Vagina (tissue), 2 donors: ENCODE measurements at regions not wholly inside any gene's neighbourhood (a gene's known extent, or its start where the extent isn't known, plus 50 kb on each side); places are given as distances from the start of the nearest gene placed in this dataset.

ENCODE experiments used
- DNase-seq, 2 donors: peaks; one replicate each; pipeline ENCODE4 v3.0.0-alpha.2; 2017; ENCODE audit errors: extremely low spot score in 2 of 2
- H3K27ac ChIP-seq: fragments of 200-600 bp; sonication (generic); one replicate; pipeline ENCODE4 v1.5.1; 2019
- H3K27me3 ChIP-seq: fragments of 200-600 bp; sonication (generic); one replicate; pipeline ENCODE4 v1.5.1; 2019
- H3K36me3 ChIP-seq, 2 donors: fragments of 200-600 bp; sonication (generic); one replicate each; pipeline ENCODE4 v1.5.1; 2017 to 2019
- H3K4me1 ChIP-seq: fragments of 200-600 bp; sonication (generic); one replicate; pipeline ENCODE4 v1.5.1; 2019
- H3K4me3 ChIP-seq, 2 donors: fragments of 200-600 bp; sonication (generic); 1 replicate in 1 of 2; 2 replicates in 1 of 2; pipeline ENCODE4 v1.5.1; 2016 to 2019
- H3K9me3 ChIP-seq: fragments of 200-600 bp; sonication (generic); one replicate; pipeline ENCODE4 v1.5.1; 2019
- POLR2A ChIP-seq, 2 donors: fragments of 450-650 bp; IDR thresholded peaks; one replicate each; pipeline ENCODE4 v1.6.1; 2017; ENCODE audit warnings: antibody characterized with exemption in 2 of 2, mild to moderate bottlenecking in 2 of 2, moderate library complexity in 2 of 2
- POLR2AphosphoS5 ChIP-seq, 2 donors: sonication (generic); formaldehyde crosslinking; IDR thresholded peaks; one replicate each; pipeline ENCODE4 v1.9.0; 2017; ENCODE audit warnings: antibody characterized with exemption in 2 of 2, mild to moderate bottlenecking in 2 of 2, low read depth in 1 of 2; ENCODE audit not compliant: insufficient read depth in 1 of 2
- intact Hi-C: fragments of 100-400 bp; cut with DNase I; formaldehyde crosslinking; loops from one replicate; pipeline ENCODE4 v1.15.1; 2023
- TF ChIP-seq, protein P1 (sequence below), 3 experiments: fragments of 450-650 bp in 2 of 3; fragments of 200-600 bp in 1 of 3; sonication (generic) in 1 of 3; IDR thresholded peaks; one replicate each; pipeline ENCODE4 v1.5.1; 2017 to 2019; ENCODE audit warnings: antibody characterized with exemption in 3 of 3, mild to moderate bottlenecking in 2 of 3, moderate library complexity in 2 of 3

DNA sequence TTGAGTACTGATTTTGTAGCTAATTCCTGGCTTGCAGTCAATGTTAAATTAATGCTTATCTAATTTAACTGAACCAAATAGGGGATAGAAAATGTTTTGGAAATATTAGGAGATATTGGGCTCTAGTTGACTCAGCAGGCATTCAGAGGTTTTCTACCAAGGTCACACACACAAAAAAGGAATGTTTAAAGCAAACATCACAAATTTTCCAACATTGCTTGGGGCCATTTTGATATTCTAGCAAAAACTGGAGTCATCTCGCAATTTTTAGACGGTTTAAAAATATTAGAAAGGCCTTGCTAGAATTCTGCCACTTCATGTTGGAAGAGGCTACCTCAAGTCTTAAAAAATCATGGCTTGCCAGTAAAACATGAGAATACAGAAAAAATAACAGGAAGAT is 2082.1 kb upstream of the RAG2 start:
- no peaks in the 10 kb centered on the region for H3K4me1 ChIP-seq
- H3K36me3 ChIP-seq, result no peaks in the 10 kb centered on the region
- no peak overlapping the region for H3K27ac ChIP-seq
- intact Hi-C loops, result no loop called here
- H3K9me3 ChIP-seq, result no peaks in the 10 kb centered on the region
- no peak overlapping the region for H3K4me3 ChIP-seq
- DNase-seq, result no peak
- H3K27me3 ChIP-seq, result no peaks in the 10 kb centered on the region
- TF ChIP-seq POLR2AphosphoS5 (IDR thresholded peaks at IDR 0.05; ENCODE audit: insufficient read depth in 1 of 2, low read depth in 1 of 2) (no peak), POLR2A (IDR thresholded peaks at IDR 0.05) (no peak)
- TF ChIP-seq, protein P1, sequence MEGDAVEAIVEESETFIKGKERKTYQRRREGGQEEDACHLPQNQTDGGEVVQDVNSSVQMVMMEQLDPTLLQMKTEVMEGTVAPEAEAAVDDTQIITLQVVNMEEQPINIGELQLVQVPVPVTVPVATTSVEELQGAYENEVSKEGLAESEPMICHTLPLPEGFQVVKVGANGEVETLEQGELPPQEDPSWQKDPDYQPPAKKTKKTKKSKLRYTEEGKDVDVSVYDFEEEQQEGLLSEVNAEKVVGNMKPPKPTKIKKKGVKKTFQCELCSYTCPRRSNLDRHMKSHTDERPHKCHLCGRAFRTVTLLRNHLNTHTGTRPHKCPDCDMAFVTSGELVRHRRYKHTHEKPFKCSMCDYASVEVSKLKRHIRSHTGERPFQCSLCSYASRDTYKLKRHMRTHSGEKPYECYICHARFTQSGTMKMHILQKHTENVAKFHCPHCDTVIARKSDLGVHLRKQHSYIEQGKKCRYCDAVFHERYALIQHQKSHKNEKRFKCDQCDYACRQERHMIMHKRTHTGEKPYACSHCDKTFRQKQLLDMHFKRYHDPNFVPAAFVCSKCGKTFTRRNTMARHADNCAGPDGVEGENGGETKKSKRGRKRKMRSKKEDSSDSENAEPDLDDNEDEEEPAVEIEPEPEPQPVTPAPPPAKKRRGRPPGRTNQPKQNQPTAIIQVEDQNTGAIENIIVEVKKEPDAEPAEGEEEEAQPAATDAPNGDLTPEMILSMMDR (IDR thresholded peaks at IDR 0.05), result no peak

DNA sequence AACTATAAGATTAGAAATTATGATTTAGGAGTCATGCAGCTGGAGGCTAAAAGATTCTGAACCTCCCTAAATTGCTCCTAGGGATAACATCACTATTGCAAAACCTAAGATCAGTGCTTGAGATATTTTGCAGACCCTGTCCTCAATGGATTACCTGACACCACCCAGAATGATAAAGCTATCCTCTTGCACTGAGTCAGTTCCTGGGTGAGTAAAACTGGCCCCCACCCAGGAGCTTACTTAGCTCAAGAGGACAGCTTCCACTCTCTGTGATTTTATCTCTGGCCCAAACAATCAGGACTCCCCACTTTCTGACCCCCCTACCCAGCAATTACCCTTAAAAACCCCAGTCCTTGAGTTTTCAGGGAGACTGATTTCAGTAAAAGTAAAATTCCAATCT is 2074.4 kb upstream of the RAG2 start:
- Histone ChIP-seq H3K4me3 (no peak overlapping the region), H3K36me3 (no peaks in the 10 kb centered on the region), H3K27ac (no peak overlapping the region), H3K9me3 (no peaks in the 10 kb centered on the region), H3K4me1 (no peaks in the 10 kb centered on the region), H3K27me3 (no peaks in the 10 kb centered on the region)
- TF ChIP-seq, protein P1 (IDR thresholded peaks at IDR 0.05), result no peak
- TF ChIP-seq POLR2AphosphoS5 (IDR thresholded peaks at IDR 0.05; ENCODE audit: insufficient read depth in 1 of 2, low read depth in 1 of 2), result no peak
- no peak for TF ChIP-seq POLR2A (IDR thresholded peaks at IDR 0.05)
- no peak for DNase-seq
- intact Hi-C loops, result no loop called here

DNA sequence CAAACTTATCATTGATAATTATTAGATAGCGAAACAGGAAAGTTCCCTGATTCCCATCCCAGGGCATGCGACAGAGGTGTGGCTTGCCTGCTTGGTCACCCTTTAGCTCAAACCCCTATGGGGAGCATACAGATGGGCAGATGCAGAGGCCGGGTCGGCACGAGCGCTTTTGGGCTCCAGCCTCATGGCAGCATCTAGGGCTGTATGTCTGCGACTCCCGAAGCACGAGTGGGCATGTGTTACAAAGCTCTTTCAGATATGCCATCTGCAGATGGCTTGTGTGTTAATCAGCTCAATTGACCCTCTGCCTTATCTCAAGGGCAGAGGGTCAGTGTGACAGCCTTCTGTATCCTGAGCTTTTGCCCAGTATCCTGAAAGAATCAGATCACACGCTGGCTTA is 2069.3 kb upstream of the RAG2 start:
- DNase-seq, result no peak
- Histone ChIP-seq H3K4me3 (no peak overlapping the region), H3K9me3 (no peaks in the 10 kb centered on the region), H3K27me3 (no peaks in the 10 kb centered on the region), H3K36me3 (no peaks in the 10 kb centered on the region), H3K27ac (no peak overlapping the region), H3K4me1 (no peaks in the 10 kb centered on the region)
- intact Hi-C loops, result no loop called here
- TF ChIP-seq, protein P1 (IDR thresholded peaks at IDR 0.05), result no peak
- TF ChIP-seq POLR2A (IDR thresholded peaks at IDR 0.05) (no peak), POLR2AphosphoS5 (IDR thresholded peaks at IDR 0.05; ENCODE audit: insufficient read depth in 1 of 2, low read depth in 1 of 2) (no peak)

DNA sequence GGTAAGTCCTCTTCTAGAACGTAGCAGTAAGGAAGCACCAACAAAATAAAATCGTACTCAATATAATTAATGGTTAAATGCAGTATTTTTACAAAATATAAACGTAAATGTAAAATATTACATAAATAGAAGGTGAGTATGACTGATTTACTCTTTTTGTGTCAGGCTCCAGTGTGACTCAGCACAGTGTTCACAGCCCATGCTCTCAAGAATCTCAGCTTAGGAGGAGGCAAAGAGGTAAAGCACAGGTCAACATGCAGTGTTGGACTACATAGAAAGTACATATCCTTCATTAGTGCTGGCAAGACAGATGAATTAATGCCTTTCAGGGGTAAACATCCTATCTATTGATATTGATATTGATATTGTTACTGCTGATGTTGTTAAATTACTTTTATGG is 2050.6 kb upstream of the RAG2 start:
- TF ChIP-seq, protein P1 (IDR thresholded peaks at IDR 0.05), result no peak
- TF ChIP-seq POLR2AphosphoS5 (IDR thresholded peaks at IDR 0.05; ENCODE audit: insufficient read depth in 1 of 2, low read depth in 1 of 2) (no peak), POLR2A (IDR thresholded peaks at IDR 0.05) (no peak)
- Histone ChIP-seq H3K27me3 (no peaks in the 10 kb centered on the region), H3K36me3 (no peaks in the 10 kb centered on the region), H3K4me1 (no peaks in the 10 kb centered on the region), H3K9me3 (no peaks in the 10 kb centered on the region), H3K4me3 (no peak overlapping the region), H3K27ac (no peak overlapping the region)
- no peak for DNase-seq
- intact Hi-C loops, result no loop called here

DNA sequence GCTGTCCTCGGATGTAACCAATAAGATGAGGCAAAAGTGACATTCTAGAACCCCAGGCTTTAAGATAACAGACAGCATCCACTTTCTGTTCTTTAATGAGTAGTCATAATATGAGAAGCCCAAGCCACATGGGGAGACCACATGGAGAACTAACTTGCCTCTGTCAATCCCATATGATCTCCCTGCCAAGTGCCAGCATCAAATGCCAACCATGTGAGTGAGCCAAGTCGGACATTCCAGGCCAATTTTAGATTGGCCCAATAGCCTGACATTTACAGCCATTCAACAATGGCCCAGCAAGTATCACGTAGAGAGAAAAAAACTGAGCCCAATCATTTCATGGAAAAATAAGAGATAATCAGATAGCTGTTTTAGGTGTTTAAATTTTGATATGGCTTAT is 2048.3 kb upstream of the RAG2 start:
- no peak overlapping the region for H3K27ac ChIP-seq
- no peak overlapping the region for H3K4me3 ChIP-seq
- no peaks in the 10 kb centered on the region for H3K4me1 ChIP-seq
- no peak for DNase-seq
- TF ChIP-seq, protein P1 (IDR thresholded peaks at IDR 0.05), result no peak
- TF ChIP-seq POLR2A (IDR thresholded peaks at IDR 0.05) (no peak), POLR2AphosphoS5 (IDR thresholded peaks at IDR 0.05; ENCODE audit: insufficient read depth in 1 of 2, low read depth in 1 of 2) (no peak)
- no peaks in the 10 kb centered on the region for H3K9me3 ChIP-seq
- no peaks in the 10 kb centered on the region for H3K36me3 ChIP-seq
- H3K27me3 ChIP-seq, result no peaks in the 10 kb centered on the region
- intact Hi-C loops, result no loop called here
